Activated naive CD8-positive, alpha-beta T cell treated with anti-CD3 and anti-CD28 coated beads for 36 hours (primary cell): ENCODE measurements at regions not wholly inside any gene's neighbourhood (a gene's known extent, or its start where the extent isn't known, plus 50 kb on each side); places are given as distances from the start of the nearest gene placed in this dataset.

Experiments used
- DNase-seq: peaks from one replicate; pipeline ENCODE4 v3.0.0; 2021
- H3K27ac Mint-ChIP-seq: one replicate; pipeline ENCODE4 v1.8.0; 2022; ENCODE audit warnings: mild to moderate bottlenecking, moderate library complexity, mixed read lengths
- H3K27me3 Mint-ChIP-seq: one replicate; pipeline ENCODE4 v1.8.0; 2022; ENCODE audit warnings: mild to moderate bottlenecking, mixed read lengths
- H3K36me3 Mint-ChIP-seq: one replicate; pipeline ENCODE4 v1.8.0; 2021; ENCODE audit warnings: mild to moderate bottlenecking, mixed read lengths
- H3K4me1 Mint-ChIP-seq: one replicate; pipeline ENCODE4 v1.8.0; 2021; ENCODE audit warnings: mixed read lengths
- H3K4me3 Mint-ChIP-seq: one replicate; pipeline ENCODE4 v1.8.0; 2022; ENCODE audit warnings: mild to moderate bottlenecking, moderate library complexity, mixed read lengths
- H3K9me3 Mint-ChIP-seq: one replicate; pipeline ENCODE4 v1.8.0; 2022; ENCODE audit warnings: mixed read lengths

GRCh38 chr7:54097886-54098285, 444.3 kb upstream of the VSTM2A start:
- Mint-ChIP-seq H3K9me3 (peaks cover 14% of the 10 kb centered on the region), H3K4me3 (no peak overlapping the region), H3K27ac (no peak overlapping the region), H3K27me3 (no peaks in the 10 kb centered on the region), H3K4me1 (no peaks in the 10 kb centered on the region), H3K36me3 (no peaks in the 10 kb centered on the region)
- DNase-seq = no peak

DNA sequence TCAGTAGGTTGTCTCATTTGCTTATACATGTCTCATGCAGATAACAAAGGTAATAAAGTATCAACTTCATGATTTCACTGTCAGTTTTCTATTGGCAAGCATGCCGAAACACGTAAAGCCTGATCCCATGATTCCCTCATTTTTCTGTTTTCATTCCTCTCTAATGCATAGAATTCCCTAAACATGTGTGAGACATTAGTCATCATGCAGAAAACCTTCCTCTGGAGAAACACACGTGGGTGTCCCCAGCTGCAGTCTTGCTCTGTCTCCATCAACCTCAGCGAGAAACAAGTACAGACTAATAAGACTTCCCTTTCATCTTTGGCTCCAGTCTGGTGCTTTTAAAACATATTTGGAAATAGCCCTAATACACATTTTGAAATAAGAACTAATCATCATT, 432.7 kb upstream of the VSTM2A start:
- H3K4me1 Mint-ChIP-seq = no peaks in the 10 kb centered on the region
- no peaks in the 10 kb centered on the region for H3K27me3 Mint-ChIP-seq
- no peak overlapping the region for H3K27ac Mint-ChIP-seq
- no peak overlapping the region for H3K4me3 Mint-ChIP-seq
- no peaks in the 10 kb centered on the region for H3K9me3 Mint-ChIP-seq
- no peak for DNase-seq
- no peaks in the 10 kb centered on the region for H3K36me3 Mint-ChIP-seq

DNA sequence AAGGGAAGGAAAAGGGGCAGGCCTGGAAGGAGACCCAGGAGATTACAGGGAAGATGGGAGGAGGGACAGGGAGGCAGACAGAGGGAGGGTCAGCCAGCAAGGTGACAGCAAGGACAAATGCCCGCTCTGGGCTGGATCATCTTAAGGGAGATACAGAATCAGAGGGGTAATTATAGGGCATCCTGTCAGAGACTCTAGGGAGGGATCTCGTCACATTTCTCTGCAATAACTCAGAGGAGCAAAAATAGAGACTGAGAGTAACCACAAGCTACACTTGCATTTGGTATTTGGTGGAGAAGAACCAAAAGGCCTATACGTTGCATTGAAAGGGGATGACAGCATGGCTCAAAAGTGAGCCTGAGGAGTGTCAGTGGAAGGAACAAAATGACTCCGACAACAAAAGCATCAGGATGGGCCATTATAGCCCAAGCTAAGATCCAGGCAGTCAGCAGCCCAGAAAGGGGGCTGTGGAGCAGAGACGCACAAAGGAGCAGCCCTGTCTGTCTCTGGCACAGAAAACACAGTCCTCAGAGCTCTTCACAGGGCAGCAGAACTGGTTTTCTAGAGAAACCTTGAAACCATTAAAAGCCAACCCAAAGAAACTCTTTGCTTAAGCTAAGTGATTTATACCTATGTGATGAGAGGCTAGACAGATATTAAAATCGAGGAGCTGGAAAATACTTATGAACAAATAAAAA, 430.2 kb upstream of the VSTM2A start:
- Mint-ChIP-seq H3K9me3 (no peaks in the 10 kb centered on the region), H3K4me3 (no peak overlapping the region), H3K27me3 (no peaks in the 10 kb centered on the region), H3K36me3 (no peaks in the 10 kb centered on the region), H3K4me1 (no peaks in the 10 kb centered on the region), H3K27ac (no peak overlapping the region)
- DNase-seq = no peak

- Mint-ChIP-seq H3K27me3 (no peaks in the 10 kb centered on the region), H3K4me3 (no peak overlapping the region), H3K27ac (no peak overlapping the region), H3K36me3 (no peaks in the 10 kb centered on the region), H3K9me3 (no peaks in the 10 kb centered on the region), H3K4me1 (no peaks in the 10 kb centered on the region)
- DNase-seq = no peak
Observed at GRCh38 chr7:54112567-54112966, 429.6 kb upstream of the VSTM2A start.

- Mint-ChIP-seq H3K27ac (no peak overlapping the region), H3K27me3 (no peaks in the 10 kb centered on the region), H3K36me3 (no peaks in the 10 kb centered on the region), H3K9me3 (no peaks in the 10 kb centered on the region), H3K4me1 (no peaks in the 10 kb centered on the region), H3K4me3 (no peak overlapping the region)
- DNase-seq = no peak
Observed at GRCh38 chr7:54115028-54115763, 427.0 kb upstream of the VSTM2A start.

- Mint-ChIP-seq H3K9me3 (peaks cover under 1% of the 10 kb centered on the region), H3K4me1 (no peaks in the 10 kb centered on the region), H3K36me3 (no peaks in the 10 kb centered on the region), H3K4me3 (no peak overlapping the region), H3K27me3 (no peaks in the 10 kb centered on the region), H3K27ac (no peak overlapping the region)
- DNase-seq = no peak
Observed at GRCh38 chr7:54116956-54117355, 425.2 kb upstream of the VSTM2A start.

DNA sequence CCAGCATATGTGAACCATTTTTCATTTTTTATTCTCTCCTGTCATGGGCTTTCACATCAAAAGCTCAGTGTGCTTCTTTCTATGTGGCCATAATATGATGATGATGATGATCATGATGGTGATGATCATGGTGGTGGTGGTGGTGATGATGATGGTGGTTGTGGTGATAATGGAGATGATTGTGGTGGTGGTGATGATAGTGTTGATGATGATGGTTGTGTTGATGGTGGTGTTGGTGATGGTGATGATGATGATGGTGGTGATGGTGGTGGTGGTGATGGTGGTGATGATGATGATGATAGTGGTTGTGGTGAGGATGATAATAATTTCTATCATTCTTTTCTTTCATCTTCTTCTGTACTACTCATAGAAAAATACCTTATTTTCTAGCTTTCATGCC, 413.1 kb upstream of the VSTM2A start:
- no peak overlapping the region for H3K27ac Mint-ChIP-seq
- no peaks in the 10 kb centered on the region for H3K27me3 Mint-ChIP-seq
- no peaks in the 10 kb centered on the region for H3K36me3 Mint-ChIP-seq
- no peak for DNase-seq
- H3K4me1 Mint-ChIP-seq = no peaks in the 10 kb centered on the region
- peaks cover 5% of the 10 kb centered on the region for H3K9me3 Mint-ChIP-seq
- no peak overlapping the region for H3K4me3 Mint-ChIP-seq

DNA sequence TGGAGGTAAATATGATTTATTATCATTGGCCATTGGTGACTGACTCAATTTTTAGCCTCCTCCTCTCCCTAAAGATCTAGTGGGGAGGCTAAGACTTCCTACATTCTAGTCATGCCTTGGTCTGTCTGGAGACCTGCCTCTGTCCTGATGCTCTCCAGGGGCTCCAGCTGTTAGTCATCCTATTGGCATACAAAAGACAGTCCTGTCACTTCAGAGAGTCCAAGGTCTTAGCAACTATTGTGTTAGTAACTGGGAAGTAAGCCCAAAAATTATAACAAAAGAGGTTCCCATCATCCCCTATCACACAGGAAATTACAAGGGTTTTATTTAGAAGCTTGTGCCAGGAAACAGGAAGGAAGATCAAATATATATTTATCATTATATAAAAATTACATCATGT, 400.6 kb upstream of the VSTM2A start:
- H3K27ac Mint-ChIP-seq = no peak overlapping the region
- peaks cover 6% of the 10 kb centered on the region for H3K9me3 Mint-ChIP-seq
- H3K4me3 Mint-ChIP-seq = no peak overlapping the region
- no peak for DNase-seq
- no peaks in the 10 kb centered on the region for H3K36me3 Mint-ChIP-seq
- H3K4me1 Mint-ChIP-seq = no peaks in the 10 kb centered on the region
- H3K27me3 Mint-ChIP-seq = no peaks in the 10 kb centered on the region

- H3K9me3 Mint-ChIP-seq = peaks cover 1% of the 10 kb centered on the region
- DNase-seq = no peak
- H3K36me3 Mint-ChIP-seq = no peaks in the 10 kb centered on the region
- H3K27me3 Mint-ChIP-seq = no peaks in the 10 kb centered on the region
- H3K27ac Mint-ChIP-seq = no peak overlapping the region
- H3K4me3 Mint-ChIP-seq = no peak overlapping the region
- H3K4me1 Mint-ChIP-seq = no peaks in the 10 kb centered on the region
Observed at GRCh38 chr7:54145716-54146115, 396.5 kb upstream of the VSTM2A start.

DNA sequence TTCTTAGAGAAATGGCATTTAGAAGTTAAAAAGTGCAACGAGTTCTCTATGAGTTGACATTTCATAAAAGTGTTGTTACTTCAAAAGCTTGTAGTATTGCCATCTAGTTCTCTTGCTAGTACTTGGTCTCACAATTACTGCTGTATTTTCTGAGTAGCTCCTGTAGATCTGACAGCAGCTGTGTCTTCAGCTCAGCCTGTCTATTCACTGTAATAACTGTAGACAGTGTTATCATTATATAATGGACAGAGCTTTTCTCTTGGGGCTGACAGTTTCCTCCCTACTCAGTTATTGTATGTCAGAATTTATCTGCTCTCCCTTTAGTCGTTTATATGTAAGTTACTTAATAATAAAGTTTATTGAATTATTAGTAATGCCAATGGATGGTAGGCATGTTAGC, 388.7 kb upstream of the VSTM2A start:
- DNase-seq = no peak
- Mint-ChIP-seq H3K27me3 (no peaks in the 10 kb centered on the region), H3K36me3 (no peaks in the 10 kb centered on the region), H3K9me3 (peaks cover 3% of the 10 kb centered on the region), H3K4me1 (no peaks in the 10 kb centered on the region), H3K4me3 (no peak overlapping the region), H3K27ac (no peak overlapping the region)

DNA sequence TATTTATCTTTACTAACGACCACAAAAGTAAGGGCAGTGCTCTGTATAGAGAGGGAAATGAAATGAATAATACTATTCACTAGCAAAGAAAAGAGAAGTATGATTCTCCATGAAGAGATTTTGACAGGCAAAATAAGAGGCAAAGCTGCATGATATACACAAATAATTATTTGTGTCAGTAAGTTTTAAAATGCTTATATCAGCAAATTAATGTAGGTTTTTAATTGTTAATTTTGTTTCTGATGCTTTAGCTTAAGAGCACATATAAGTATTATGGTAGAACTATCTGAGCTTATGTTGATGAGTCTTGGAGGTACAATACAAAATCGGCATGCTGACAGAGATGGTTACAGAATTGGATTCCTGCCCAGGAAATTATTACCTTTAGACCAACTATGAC, 383.1 kb upstream of the VSTM2A start:
- H3K9me3 Mint-ChIP-seq = peaks cover 1% of the 10 kb centered on the region
- no peak overlapping the region for H3K27ac Mint-ChIP-seq
- H3K4me3 Mint-ChIP-seq = no peak overlapping the region
- no peaks in the 10 kb centered on the region for H3K36me3 Mint-ChIP-seq
- DNase-seq = no peak
- no peaks in the 10 kb centered on the region for H3K4me1 Mint-ChIP-seq
- no peaks in the 10 kb centered on the region for H3K27me3 Mint-ChIP-seq

DNA sequence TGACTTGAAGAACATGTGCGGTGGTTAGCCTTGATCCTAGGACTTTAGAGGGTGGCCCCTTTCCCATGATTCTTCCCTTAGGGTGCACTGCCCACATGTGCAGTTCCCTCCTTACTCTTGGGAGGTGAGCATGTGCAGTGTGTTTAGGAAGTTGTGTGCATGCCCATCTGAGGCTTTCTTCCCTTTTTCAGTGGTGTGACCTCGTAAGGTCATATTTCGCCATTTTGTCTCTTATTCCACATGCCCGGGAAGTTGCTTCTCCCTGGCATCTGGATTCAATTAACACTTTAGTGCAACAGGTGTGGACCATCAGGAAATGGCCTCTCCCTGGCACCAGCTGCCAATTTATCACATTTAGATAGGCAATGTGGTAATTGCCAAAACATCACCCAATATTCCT, 380.6 kb upstream of the VSTM2A start:
- Mint-ChIP-seq H3K27me3 (no peaks in the 10 kb centered on the region), H3K27ac (no peak overlapping the region), H3K9me3 (peaks cover 2% of the 10 kb centered on the region), H3K4me1 (no peaks in the 10 kb centered on the region), H3K36me3 (no peaks in the 10 kb centered on the region), H3K4me3 (no peak overlapping the region)
- DNase-seq = no peak

DNA sequence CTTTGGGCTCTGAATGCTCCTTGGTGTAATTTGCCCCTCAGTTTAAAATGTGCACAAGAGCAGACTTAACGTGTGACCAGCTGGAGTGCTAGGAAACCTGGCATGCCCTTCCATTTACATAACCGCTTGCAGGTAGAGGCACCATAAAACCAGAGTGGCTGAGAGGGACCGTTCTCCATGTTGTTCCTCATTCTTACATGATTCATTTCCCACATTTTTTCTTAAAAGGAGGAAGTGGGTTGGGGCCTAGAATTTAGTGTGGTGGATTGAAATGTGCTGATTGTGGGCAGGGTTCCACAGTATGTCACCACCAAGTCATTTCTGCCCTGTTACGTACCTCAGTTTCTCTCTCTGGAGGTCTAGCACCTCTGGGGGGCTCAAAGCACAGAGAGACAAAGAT, 375.8 kb upstream of the VSTM2A start:
- DNase-seq = no peak
- Mint-ChIP-seq H3K36me3 (no peaks in the 10 kb centered on the region), H3K4me1 (no peaks in the 10 kb centered on the region), H3K9me3 (peaks cover 7% of the 10 kb centered on the region), H3K27ac (no peak overlapping the region), H3K27me3 (no peaks in the 10 kb centered on the region), H3K4me3 (no peak overlapping the region)

DNA sequence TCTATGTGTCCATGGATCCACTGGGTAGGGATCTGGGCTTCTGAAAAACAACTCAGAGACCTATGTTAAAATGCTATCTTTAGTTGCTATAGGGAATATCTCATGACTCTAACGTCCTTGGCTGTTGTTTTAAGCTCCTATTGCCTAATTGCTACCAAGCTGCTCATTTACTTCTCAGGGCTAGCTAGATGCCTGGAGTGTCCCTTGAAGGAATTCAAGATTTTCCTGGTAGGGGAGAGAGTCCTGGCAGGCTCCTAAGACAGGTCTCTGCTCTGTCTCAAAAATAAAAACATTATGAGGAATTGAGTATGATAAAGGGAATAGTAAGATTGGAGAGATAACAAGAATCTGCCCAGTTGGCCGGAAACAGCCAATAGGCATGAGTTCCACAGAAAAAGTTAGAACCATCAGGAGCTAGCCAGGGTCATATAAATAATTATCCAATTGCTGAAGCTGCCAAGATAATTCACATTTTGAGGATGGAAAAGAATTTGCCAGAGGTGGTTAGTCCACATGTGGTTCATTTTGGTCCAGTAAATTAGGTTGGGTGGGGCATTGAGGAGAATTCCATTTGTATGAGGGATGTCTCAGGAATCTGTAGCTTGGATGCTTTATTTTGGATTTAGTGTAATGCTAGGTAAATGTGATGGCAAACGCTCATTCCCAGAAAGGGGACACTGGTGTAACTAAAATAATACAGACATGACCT, 362.7 kb upstream of the VSTM2A start:
- Mint-ChIP-seq H3K36me3 (no peaks in the 10 kb centered on the region), H3K9me3 (peaks cover 16% of the 10 kb centered on the region), H3K4me1 (no peaks in the 10 kb centered on the region), H3K27ac (no peak overlapping the region), H3K4me3 (no peak overlapping the region), H3K27me3 (no peaks in the 10 kb centered on the region)
- no peak for DNase-seq

DNA sequence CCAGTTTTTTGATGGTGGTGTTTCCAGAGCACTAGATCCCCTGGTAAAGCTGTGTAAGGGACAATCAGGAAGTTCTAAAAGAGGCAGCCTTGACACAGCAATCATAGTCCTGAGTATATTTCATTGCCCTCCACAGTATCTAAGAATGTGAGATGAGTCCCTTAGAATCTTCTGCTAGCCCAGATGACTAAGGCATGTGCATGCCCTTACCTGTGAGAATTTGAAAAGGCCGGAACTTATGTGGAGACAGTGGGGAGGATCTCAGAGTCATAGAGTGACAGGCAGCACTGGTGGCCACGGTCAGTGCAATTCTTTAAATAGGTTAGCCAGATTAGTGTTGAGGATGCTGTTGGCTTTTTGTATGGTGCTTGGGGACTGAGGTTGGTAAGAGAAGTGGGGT, 361.4 kb upstream of the VSTM2A start:
- H3K36me3 Mint-ChIP-seq = no peaks in the 10 kb centered on the region
- peaks cover 18% of the 10 kb centered on the region for H3K9me3 Mint-ChIP-seq
- H3K4me3 Mint-ChIP-seq = no peak overlapping the region
- no peaks in the 10 kb centered on the region for H3K27me3 Mint-ChIP-seq
- no peaks in the 10 kb centered on the region for H3K4me1 Mint-ChIP-seq
- DNase-seq = no peak
- no peak overlapping the region for H3K27ac Mint-ChIP-seq

- no peak overlapping the region for H3K4me3 Mint-ChIP-seq
- H3K27ac Mint-ChIP-seq = no peak overlapping the region
- H3K9me3 Mint-ChIP-seq = peaks cover 19% of the 10 kb centered on the region
- no peaks in the 10 kb centered on the region for H3K27me3 Mint-ChIP-seq
- no peaks in the 10 kb centered on the region for H3K4me1 Mint-ChIP-seq
- no peak for DNase-seq
- no peaks in the 10 kb centered on the region for H3K36me3 Mint-ChIP-seq
Observed at GRCh38 chr7:54183055-54183454, 359.1 kb upstream of the VSTM2A start.
